GM11168 (cell line): ENCODE measurements at regions not wholly inside any gene's neighbourhood (a gene's known extent, or its start where the extent isn't known, plus 50 kb on each side); places are given as distances from the start of the nearest gene placed in this dataset.
"Not testable (repeated sequence)": the region's sequence is repeated elsewhere in the genome, so short reads cannot be mapped to it uniquely, and the experiment has no call there.

Source experiments
- in situ Hi-C: fragments of 300-500 bp; cut with MboI; formaldehyde crosslinking; loops from one replicate; pipeline ENCODE4 v1.12.0; 2022; ENCODE audit warnings: low sequenced_read_pairs; ENCODE audit not compliant: unreplicated experiment

GRCh38 chr2:235416858-235417499, 76.9 kb upstream of the AGAP1 start:
- in situ Hi-C loops: no loop called here

GRCh38 chr2:235418918-235419317, 74.9 kb upstream of the AGAP1 start:
- in situ Hi-C loops: no loop called here

- in situ Hi-C loops: no loop called here
Observed at GRCh38 chr2:235419996-235420395, 73.8 kb upstream of the AGAP1 start.

- in situ Hi-C loops: no loop called here
Observed at GRCh38 chr2:235421618-235422017, 72.2 kb upstream of the AGAP1 start.

- in situ Hi-C loops: no loop called here
Observed at GRCh38 chr2:235430366-235431083, 63.3 kb upstream of the AGAP1 start.

- in situ Hi-C loops: no loop called here
Observed at GRCh38 chr2:235432741-235433520, 60.9 kb upstream of the AGAP1 start.

GRCh38 chr2:235433860-235434259, 60.0 kb upstream of the AGAP1 start:
- in situ Hi-C loops: no loop called here

- in situ Hi-C loops: no loop called here
Observed at GRCh38 chr2:235439959-235440662, 53.7 kb upstream of the AGAP1 start.

- in situ Hi-C loops: not testable (repeated sequence)
Observed at GRCh38 chr2:235443580-235443979, 50.3 kb upstream of the AGAP1 start.
